SK-N-MC (cell line): ENCODE measurements at regions not wholly inside any gene's neighbourhood (a gene's known extent, or its start where the extent isn't known, plus 50 kb on each side); places are given as distances from the start of the nearest gene placed in this dataset.

Source experiments
- EZH2 ChIP-seq: fragments of 200-600 bp; sonication (generic); IDR thresholded peaks from one replicate; pipeline ENCODE4 v1.6.1; 2017; ENCODE audit warnings: antibody characterized with exemption
- FOXP2 ChIP-seq: optimal IDR thresholded peaks from 2 replicates; pipeline ENCODE3; 2011; ENCODE audit warnings: mild to moderate bottlenecking, moderate library complexity; ENCODE audit not compliant: insufficient read depth; ENCODE audit errors: extremely low read length, control extremely low read depth
- POLR2AphosphoS5 ChIP-seq: IDR thresholded peaks from 2 replicates; pipeline ENCODE4 v1.6.1; 2012; ENCODE audit warnings: mild to moderate bottlenecking, low read depth, low read length, borderline replicate concordance

DNA sequence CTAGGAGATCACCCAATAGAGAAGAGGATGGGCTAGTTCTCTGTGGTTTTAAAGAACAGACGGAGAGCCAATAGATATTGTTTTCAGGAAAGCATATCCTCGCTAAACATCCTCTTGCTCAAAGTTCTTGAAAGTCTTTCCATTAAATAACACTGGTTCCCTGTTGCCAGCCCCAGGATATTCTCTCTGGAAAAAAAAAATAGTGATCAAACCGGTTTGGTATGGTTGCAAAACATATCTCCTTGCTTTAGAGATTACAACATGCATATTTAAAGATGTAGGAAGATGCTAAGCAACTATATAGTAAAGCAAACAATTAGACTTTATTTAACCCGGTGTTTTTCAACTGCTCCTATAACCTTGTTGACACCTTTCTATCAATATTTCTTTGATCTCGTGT is 211.4 kb downstream of the CMPK2 start:
- TF ChIP-seq EZH2 (no peak), POLR2AphosphoS5 (no peak), FOXP2 (no peak)
